Astrocyte (in vitro differentiated cells and primary cell): ENCODE measurements at regions not wholly inside any gene's neighbourhood (a gene's known extent, or its start where the extent isn't known, plus 50 kb on each side); places are given as distances from the start of the nearest gene placed in this dataset.

Source experiments
- EZH2 ChIP-seq: IDR thresholded peaks from 2 replicates; pipeline ENCODE4 v1.6.1; 2012; ENCODE audit warnings: mild to moderate bottlenecking, low read length, inconsistent platforms; ENCODE audit not compliant: insufficient read depth
- TF ChIP-seq, protein P1 (sequence below): IDR thresholded peaks from 2 replicates; pipeline ENCODE4 v1.5.1; 2011; ENCODE audit warnings: low read depth, mild to moderate bottlenecking, inconsistent platforms, low read length, moderate library complexity; ENCODE audit not compliant: insufficient read depth

DNA sequence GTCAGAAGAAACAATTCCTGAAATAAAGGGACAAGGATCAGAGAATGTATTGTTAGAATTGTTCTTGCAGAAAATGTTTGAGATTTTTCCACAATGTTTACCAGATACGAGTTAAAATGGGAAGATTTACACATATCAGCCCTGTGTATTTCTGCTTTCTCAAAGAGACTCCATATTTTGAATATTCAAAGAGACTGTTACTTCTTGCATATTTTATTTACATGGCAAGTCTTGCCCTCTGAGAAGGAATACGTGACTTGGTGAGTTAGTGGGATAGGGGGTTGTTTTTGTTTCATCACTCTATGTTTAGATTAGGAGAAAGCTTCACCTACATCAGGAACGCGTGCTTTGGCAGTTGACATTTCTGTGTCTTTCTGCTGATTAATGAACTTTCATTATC, 56.1 kb upstream of the ZDHHC17 start:
- TF ChIP-seq, protein P1, sequence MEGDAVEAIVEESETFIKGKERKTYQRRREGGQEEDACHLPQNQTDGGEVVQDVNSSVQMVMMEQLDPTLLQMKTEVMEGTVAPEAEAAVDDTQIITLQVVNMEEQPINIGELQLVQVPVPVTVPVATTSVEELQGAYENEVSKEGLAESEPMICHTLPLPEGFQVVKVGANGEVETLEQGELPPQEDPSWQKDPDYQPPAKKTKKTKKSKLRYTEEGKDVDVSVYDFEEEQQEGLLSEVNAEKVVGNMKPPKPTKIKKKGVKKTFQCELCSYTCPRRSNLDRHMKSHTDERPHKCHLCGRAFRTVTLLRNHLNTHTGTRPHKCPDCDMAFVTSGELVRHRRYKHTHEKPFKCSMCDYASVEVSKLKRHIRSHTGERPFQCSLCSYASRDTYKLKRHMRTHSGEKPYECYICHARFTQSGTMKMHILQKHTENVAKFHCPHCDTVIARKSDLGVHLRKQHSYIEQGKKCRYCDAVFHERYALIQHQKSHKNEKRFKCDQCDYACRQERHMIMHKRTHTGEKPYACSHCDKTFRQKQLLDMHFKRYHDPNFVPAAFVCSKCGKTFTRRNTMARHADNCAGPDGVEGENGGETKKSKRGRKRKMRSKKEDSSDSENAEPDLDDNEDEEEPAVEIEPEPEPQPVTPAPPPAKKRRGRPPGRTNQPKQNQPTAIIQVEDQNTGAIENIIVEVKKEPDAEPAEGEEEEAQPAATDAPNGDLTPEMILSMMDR: no peak
- no peak for TF ChIP-seq EZH2
